Panc1 (cell line): ENCODE measurements at regions not wholly inside any gene's neighbourhood (a gene's known extent, or its start where the extent isn't known, plus 50 kb on each side); places are given as distances from the start of the nearest gene placed in this dataset.
A peak's percentile ranks its signal among the peaks of the same experiment; 100 is the strongest.

ENCODE experiments used
- ATAC-seq: fragments of 200-7000 bp; cut with Tn5 transposase; 2 replicates; pipeline ENCODE4 v1.9.1; 2020; ENCODE audit warnings: mild to moderate bottlenecking, moderate library complexity
- BruUV-seq: library from RNA; stranded (reverse); fragments of 400-500 nt; replicated peaks from 2 replicates; lab custom pipeline; 2021; lab: Mats Ljungman, UMichigan
- CTCF ChIA-PET: fragments of 300-600 bp; sonication (Branson Sonifier 250); formaldehyde crosslinking; loops from one replicate; lab custom pipeline; 2022; ENCODE audit warnings: antibody characterized with exemption; lab: Charles Lee
- POLR2A ChIA-PET: fragments of 300-600 bp; sonication (Branson Sonifier 250); formaldehyde crosslinking; loops from one replicate; lab custom pipeline; 2022; ENCODE audit warnings: antibody characterized with exemption; lab: Charles Lee
- DNase-seq: peaks from one replicate; pipeline ENCODE4 v3.0.0-alpha.2; 2010; ENCODE audit warnings: low read depth, low spot score
- H3K27ac ChIP-seq: 2 replicates; pipeline ENCODE4 v1.5.1; 2011; ENCODE audit warnings: mild to moderate bottlenecking, low read length, inconsistent platforms
- H3K27me3 ChIP-seq: fragments of 200-500 bp; sonication (Bioruptor generic); 2 replicates; pipeline ENCODE4 v1.6.0; 2014; ENCODE audit warnings: low read length, inconsistent platforms; ENCODE audit not compliant: control insufficient read depth, insufficient read depth
- H3K36me3 ChIP-seq: fragments of 200-500 bp; sonication (Bioruptor generic); 2 replicates; pipeline ENCODE4 v1.5.1; 2014; ENCODE audit warnings: inconsistent platforms, mild to moderate bottlenecking, low read length, moderate library complexity; ENCODE audit not compliant: control insufficient read depth, insufficient read depth
- H3K4me1 ChIP-seq: 2 replicates; pipeline ENCODE4 v1.5.1; 2011; ENCODE audit warnings: inconsistent platforms, mild to moderate bottlenecking, low read length, moderate library complexity; ENCODE audit not compliant: control insufficient read depth, insufficient read depth
- H3K4me3 ChIP-seq, 2 experiments: 2 replicates each; pipeline ENCODE4 v1.5.1; 2011 to 2012; ENCODE audit warnings: low read depth in 2 of 2, low read length in 2 of 2, mild to moderate bottlenecking in 2 of 2, inconsistent platforms in 1 of 2, moderate library complexity in 1 of 2
- H3K9me3 ChIP-seq: fragments of 200-500 bp; sonication (Bioruptor generic); 2 replicates; pipeline ENCODE4 v1.5.1; 2014; ENCODE audit warnings: low read depth, mild to moderate bottlenecking, inconsistent platforms, low read length, moderate library complexity; ENCODE audit not compliant: control insufficient read depth, insufficient read depth
- POLR2AphosphoS5 ChIP-seq: IDR thresholded peaks from 2 replicates; pipeline ENCODE4 v1.6.1; 2012; ENCODE audit warnings: mild to moderate bottlenecking, low read depth, low read length, moderate library complexity
- SIN3A ChIP-seq: IDR thresholded peaks from 2 replicates; pipeline ENCODE4 v1.6.1; 2012; ENCODE audit warnings: low read depth, mild to moderate bottlenecking, low read length, moderate library complexity, borderline replicate concordance; ENCODE audit not compliant: insufficient read depth
- TCF7L2 ChIP-seq: IDR thresholded peaks from 2 replicates; pipeline ENCODE4 v1.6.1; 2011; ENCODE audit warnings: mild to moderate bottlenecking, low read depth, low read length, inconsistent platforms
- in situ Hi-C: cut with HindIII; loops from 2 replicates; pipeline ENCODE4 v1.10.0; 2016; ENCODE audit warnings: low sequenced_read_pairs, low pct_unique_long_range_greater_than_20kb
- intact Hi-C: fragments of 100-400 bp; cut with micrococcal nuclease; formaldehyde crosslinking; loops from one replicate; pipeline ENCODE4 v1.10.0; 2022; ENCODE audit not compliant: unreplicated experiment
- TF ChIP-seq, protein P1 (sequence below): fragments of 450-650 bp; IDR thresholded peaks from 2 replicates; pipeline ENCODE4 v1.5.1; 2017; ENCODE audit warnings: mild to moderate bottlenecking
- TF ChIP-seq, protein P2 (sequence below), 2 experiments: IDR thresholded peaks; 2 replicates each; pipeline ENCODE4 v1.6.1; 2011 to 2012; ENCODE audit warnings: low read depth in 2 of 2, control low read depth in 1 of 2, low read length in 1 of 2, mild to moderate bottlenecking in 1 of 2, moderate library complexity in 1 of 2; ENCODE audit not compliant: insufficient read depth in 1 of 2

DNA sequence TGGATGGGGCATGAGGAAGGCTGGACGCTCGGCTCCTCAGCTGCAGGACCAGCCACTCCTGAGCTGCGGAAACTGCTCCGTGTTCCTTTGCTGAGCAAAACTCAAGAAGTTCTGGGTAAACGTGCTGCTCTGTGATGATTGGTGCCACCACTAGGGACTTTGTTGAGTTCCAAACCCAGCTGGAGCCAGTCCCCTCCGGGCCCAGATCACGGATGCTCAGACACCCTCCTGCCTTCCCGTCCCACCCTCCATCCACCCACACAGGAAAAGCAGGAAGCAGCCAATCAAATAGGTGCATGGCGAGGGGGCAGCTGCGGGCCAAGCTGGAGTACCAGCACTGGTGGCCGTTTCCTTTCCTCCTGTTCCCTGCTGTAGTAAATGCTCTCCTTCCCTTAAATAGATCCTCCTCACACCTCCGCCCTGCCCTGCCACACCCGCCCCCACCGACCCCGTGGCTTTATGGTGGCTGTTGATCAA is 68.0 kb downstream of the ADRA2C start:
- TF ChIP-seq, protein P1, sequence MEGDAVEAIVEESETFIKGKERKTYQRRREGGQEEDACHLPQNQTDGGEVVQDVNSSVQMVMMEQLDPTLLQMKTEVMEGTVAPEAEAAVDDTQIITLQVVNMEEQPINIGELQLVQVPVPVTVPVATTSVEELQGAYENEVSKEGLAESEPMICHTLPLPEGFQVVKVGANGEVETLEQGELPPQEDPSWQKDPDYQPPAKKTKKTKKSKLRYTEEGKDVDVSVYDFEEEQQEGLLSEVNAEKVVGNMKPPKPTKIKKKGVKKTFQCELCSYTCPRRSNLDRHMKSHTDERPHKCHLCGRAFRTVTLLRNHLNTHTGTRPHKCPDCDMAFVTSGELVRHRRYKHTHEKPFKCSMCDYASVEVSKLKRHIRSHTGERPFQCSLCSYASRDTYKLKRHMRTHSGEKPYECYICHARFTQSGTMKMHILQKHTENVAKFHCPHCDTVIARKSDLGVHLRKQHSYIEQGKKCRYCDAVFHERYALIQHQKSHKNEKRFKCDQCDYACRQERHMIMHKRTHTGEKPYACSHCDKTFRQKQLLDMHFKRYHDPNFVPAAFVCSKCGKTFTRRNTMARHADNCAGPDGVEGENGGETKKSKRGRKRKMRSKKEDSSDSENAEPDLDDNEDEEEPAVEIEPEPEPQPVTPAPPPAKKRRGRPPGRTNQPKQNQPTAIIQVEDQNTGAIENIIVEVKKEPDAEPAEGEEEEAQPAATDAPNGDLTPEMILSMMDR, result no peak
- TF ChIP-seq SIN3A (no peak), POLR2AphosphoS5 (no peak), TCF7L2 (no peak)
- TF ChIP-seq, protein P2, sequence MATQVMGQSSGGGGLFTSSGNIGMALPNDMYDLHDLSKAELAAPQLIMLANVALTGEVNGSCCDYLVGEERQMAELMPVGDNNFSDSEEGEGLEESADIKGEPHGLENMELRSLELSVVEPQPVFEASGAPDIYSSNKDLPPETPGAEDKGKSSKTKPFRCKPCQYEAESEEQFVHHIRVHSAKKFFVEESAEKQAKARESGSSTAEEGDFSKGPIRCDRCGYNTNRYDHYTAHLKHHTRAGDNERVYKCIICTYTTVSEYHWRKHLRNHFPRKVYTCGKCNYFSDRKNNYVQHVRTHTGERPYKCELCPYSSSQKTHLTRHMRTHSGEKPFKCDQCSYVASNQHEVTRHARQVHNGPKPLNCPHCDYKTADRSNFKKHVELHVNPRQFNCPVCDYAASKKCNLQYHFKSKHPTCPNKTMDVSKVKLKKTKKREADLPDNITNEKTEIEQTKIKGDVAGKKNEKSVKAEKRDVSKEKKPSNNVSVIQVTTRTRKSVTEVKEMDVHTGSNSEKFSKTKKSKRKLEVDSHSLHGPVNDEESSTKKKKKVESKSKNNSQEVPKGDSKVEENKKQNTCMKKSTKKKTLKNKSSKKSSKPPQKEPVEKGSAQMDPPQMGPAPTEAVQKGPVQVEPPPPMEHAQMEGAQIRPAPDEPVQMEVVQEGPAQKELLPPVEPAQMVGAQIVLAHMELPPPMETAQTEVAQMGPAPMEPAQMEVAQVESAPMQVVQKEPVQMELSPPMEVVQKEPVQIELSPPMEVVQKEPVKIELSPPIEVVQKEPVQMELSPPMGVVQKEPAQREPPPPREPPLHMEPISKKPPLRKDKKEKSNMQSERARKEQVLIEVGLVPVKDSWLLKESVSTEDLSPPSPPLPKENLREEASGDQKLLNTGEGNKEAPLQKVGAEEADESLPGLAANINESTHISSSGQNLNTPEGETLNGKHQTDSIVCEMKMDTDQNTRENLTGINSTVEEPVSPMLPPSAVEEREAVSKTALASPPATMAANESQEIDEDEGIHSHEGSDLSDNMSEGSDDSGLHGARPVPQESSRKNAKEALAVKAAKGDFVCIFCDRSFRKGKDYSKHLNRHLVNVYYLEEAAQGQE (IDR thresholded peaks at IDR 0.05; ENCODE audit: insufficient read depth in 1 of 2, low read depth in 2 of 2, low read length in 1 of 2), result no peak
- Histone ChIP-seq H3K36me3 (no peaks in the 10 kb centered on the region), H3K4me3 (no peak overlapping the region), H3K9me3 (no peaks in the 10 kb centered on the region), H3K27me3 (no peaks in the 10 kb centered on the region), H3K4me1 (no peaks in the 10 kb centered on the region; the same call in 1 of the 2 replicates), H3K27ac (no peak overlapping the region)
- ATAC-seq (no peak), DNase-seq (no peak)
- POLR2A ChIA-PET, result no interaction called here
- in situ Hi-C loops, result no loop called here
- no TSS peak for BruUV-seq
- CTCF ChIA-PET, result no interaction called here
- intact Hi-C loops, result no loop called here

DNA sequence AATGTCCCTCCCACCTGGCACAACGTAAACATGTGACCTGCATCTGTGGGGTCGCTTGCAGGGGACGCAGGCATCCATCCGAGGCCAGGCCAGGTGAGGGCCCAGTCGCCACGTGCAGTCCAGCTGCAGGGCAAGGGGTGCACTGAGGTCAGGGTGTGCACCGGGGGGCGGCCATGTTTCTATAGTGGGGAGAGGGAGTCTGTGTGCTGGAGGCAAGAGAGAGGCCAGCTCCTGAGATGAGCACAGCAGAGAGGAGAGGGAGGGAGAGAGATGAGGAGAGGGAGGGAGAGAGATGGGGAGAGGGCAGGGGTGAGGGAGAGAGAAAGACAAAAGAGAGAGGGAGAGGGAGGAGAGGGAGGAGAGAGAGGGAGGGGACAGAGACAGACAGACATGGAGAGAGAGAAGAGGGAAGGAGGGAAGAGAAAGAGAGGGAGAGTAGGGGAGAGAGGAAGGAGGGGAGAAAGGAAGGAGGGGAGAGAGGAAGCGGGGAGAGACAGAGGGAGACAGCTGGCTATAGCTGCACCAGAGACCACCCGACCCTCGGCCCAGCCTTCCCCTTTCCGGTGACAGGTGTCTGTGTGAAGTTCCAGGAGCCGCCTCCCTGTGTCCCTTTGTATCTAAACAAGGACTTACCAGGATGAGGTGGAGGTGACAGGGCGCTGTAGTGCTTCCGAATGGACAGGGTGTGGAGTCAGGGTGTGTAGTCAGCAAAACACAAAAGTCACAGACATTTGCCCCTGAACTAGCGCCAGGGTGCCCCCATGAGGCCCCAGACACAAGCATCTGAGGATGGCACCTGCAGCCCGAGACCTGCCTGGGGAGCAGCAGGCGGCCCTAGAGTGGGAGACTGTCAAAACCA is 68.7 kb downstream of the ADRA2C start:
- Histone ChIP-seq H3K4me3 (no peak overlapping the region), H3K4me1 (no peaks in the 10 kb centered on the region; the same call in 1 of the 2 replicates), H3K9me3 (no peaks in the 10 kb centered on the region), H3K36me3 (no peaks in the 10 kb centered on the region), H3K27me3 (no peaks in the 10 kb centered on the region), H3K27ac (no peak overlapping the region)
- intact Hi-C loops (no loop called here), in situ Hi-C loops (no loop called here)
- CTCF ChIA-PET, result no interaction called here
- POLR2A ChIA-PET, result no interaction called here
- BruUV-seq, result no TSS peak
- DNase-seq (no peak), ATAC-seq (0 out of 2 replicates have a peak, but pooled peaks have one; percentile 24)
- TF ChIP-seq POLR2AphosphoS5, result no peak
- TF ChIP-seq, protein P2 (IDR thresholded peaks at IDR 0.05; ENCODE audit: insufficient read depth in 1 of 2, low read depth in 2 of 2, low read length in 1 of 2), result no peak
- no peak for TF ChIP-seq TCF7L2
- no peak for TF ChIP-seq SIN3A
- TF ChIP-seq, protein P1, result no peak
